Uterus (tissue), 3 donors: ENCODE measurements at regions not wholly inside any gene's neighbourhood (a gene's known extent, or its start where the extent isn't known, plus 50 kb on each side); places are given as distances from the start of the nearest gene placed in this dataset.

Experiments
- DNase-seq, 2 donors: peaks; one replicate each; pipeline ENCODE4 v3.0.0-alpha.2; 2019 to 2020
- H3K27ac ChIP-seq, 2 donors: fragments of 200-600 bp; sonication (generic); 1 replicate in 1 of 2; 2 replicates in 1 of 2; pipeline ENCODE4 v1.5.1; 2016 to 2018
- H3K27me3 ChIP-seq, 2 donors: fragments of 200-600 bp; sonication (generic); one replicate each; pipeline ENCODE4 v1.5.1; 2018 to 2019; ENCODE audit warnings: control low read depth in 1 of 2
- H3K36me3 ChIP-seq, 2 donors: fragments of 200-600 bp; sonication (generic); one replicate each; pipeline ENCODE4 v1.5.1; 2019; ENCODE audit warnings: control low read depth in 1 of 2
- H3K4me1 ChIP-seq, 2 donors: fragments of 200-600 bp; sonication (generic); one replicate each; pipeline ENCODE4 v1.5.1; 2018 to 2019; ENCODE audit warnings: control low read depth in 1 of 2
- H3K4me3 ChIP-seq, 2 donors: fragments of 200-600 bp; sonication (generic); 1 replicate in 1 of 2; 2 replicates in 1 of 2; pipeline ENCODE4 v1.5.1; 2018 to 2019; ENCODE audit warnings: mild to moderate bottlenecking in 1 of 2
- H3K9me3 ChIP-seq, 2 donors: fragments of 200-600 bp; sonication (generic); one replicate each; pipeline ENCODE4 v1.5.1; 2019; ENCODE audit warnings: control low read depth in 1 of 2
- POLR2A ChIP-seq, 2 donors: fragments of 450-650 bp; IDR thresholded peaks; one replicate each; pipeline ENCODE4 v1.6.1; 2016; ENCODE audit warnings: antibody characterized with exemption in 2 of 2, mild to moderate bottlenecking in 1 of 2, moderate library complexity in 1 of 2
- intact Hi-C: fragments of 100-400 bp; cut with DNase I; formaldehyde crosslinking; loops from one replicate; pipeline ENCODE4 v1.15.1; 2023; ENCODE audit warnings: low total_unique reads
- TF ChIP-seq, protein P1 (sequence below), 4 experiments: fragments of 200-600 bp in 2 of 4; fragments of 450-650 bp in 2 of 4; sonication (generic) in 2 of 4; IDR thresholded peaks; one replicate each; pipeline ENCODE4 v1.5.1; 2016 to 2019; ENCODE audit warnings: antibody characterized with exemption in 4 of 4, mild to moderate bottlenecking in 2 of 4, moderate library complexity in 1 of 4
- donor health status: DM: yes; HTN: yes; CAD: no.

DNA sequence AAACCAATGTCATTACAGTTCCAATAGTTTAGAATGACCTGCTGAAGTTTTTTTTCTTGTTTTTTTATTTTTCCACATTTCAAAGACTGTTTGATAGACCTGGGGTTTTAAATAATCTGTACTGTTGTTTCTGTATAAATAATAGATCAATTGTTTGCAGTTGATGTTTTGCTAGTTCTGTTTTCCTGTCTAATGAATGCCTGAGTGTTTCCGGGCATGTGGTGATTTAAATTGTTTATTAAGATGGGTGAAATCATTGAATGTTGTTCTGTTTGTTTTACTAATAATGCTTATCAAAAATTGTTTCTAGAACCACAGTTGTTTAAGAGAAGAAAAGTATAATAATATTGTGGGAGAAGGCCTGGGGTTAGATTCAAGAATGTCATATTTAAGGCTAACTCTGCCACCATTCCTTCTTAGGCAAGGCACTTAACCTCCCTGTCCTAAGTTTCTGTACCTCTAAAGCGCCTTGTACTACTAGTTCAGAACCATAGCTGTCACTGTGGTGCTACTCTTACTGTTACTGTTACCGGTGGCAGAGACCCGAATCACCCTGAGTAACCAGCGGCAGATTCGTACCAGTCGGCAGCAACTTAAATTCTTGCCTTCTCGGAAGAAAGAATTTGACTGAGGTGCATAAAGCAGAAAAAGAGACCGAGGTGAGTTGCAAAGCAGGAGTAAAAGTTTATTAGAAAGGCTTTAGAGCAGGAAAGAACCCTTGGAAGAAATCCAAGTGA lies 1014.1 kb downstream of the REEP3 start:
- Histone ChIP-seq H3K4me1 (no peaks in the 10 kb centered on the region), H3K27ac (no peak overlapping the region), H3K9me3 (no peaks in the 10 kb centered on the region), H3K27me3 (no peaks in the 10 kb centered on the region), H3K4me3 (no peak overlapping the region), H3K36me3 (no peaks in the 10 kb centered on the region)
- no peak for DNase-seq
- no peak for TF ChIP-seq POLR2A (IDR thresholded peaks at IDR 0.05)
- TF ChIP-seq, protein P1, sequence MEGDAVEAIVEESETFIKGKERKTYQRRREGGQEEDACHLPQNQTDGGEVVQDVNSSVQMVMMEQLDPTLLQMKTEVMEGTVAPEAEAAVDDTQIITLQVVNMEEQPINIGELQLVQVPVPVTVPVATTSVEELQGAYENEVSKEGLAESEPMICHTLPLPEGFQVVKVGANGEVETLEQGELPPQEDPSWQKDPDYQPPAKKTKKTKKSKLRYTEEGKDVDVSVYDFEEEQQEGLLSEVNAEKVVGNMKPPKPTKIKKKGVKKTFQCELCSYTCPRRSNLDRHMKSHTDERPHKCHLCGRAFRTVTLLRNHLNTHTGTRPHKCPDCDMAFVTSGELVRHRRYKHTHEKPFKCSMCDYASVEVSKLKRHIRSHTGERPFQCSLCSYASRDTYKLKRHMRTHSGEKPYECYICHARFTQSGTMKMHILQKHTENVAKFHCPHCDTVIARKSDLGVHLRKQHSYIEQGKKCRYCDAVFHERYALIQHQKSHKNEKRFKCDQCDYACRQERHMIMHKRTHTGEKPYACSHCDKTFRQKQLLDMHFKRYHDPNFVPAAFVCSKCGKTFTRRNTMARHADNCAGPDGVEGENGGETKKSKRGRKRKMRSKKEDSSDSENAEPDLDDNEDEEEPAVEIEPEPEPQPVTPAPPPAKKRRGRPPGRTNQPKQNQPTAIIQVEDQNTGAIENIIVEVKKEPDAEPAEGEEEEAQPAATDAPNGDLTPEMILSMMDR (IDR thresholded peaks at IDR 0.05), result no peak
- intact Hi-C loops, result no loop called here

- Histone ChIP-seq H3K27me3 (no peaks in the 10 kb centered on the region), H3K4me1 (no peaks in the 10 kb centered on the region), H3K9me3 (no peaks in the 10 kb centered on the region), H3K4me3 (no peak overlapping the region), H3K27ac (no peak overlapping the region), H3K36me3 (no peaks in the 10 kb centered on the region)
- no peak for DNase-seq
- intact Hi-C loops, result no loop called here
- TF ChIP-seq, protein P1 (IDR thresholded peaks at IDR 0.05), result no peak
- no peak for TF ChIP-seq POLR2A (IDR thresholded peaks at IDR 0.05)
Observed at GRCh38 chr10:64537112-64537511, 1015.9 kb downstream of the REEP3 start.

DNA sequence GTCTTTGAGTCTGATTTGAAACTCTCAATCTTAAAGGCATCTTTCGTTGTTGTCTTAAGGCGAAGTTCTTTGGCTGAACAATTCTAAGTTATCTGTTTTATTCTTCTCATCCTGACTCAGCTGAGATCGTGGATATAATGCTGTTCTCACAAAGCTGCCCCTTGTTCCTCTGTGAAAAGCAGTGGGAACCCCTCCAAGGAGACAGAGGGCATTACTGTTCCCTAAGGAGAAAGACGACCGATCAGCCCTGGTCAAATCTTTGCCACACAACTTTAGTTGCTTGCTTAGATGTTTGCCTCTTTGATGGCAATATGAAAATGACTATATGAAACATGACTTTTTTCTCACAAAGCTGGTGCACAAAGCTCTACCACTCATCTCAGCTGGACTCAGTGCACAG lies 1016.7 kb downstream of the REEP3 start:
- no peaks in the 10 kb centered on the region for H3K9me3 ChIP-seq
- H3K27me3 ChIP-seq, result no peaks in the 10 kb centered on the region
- DNase-seq, result no peak
- H3K36me3 ChIP-seq, result no peaks in the 10 kb centered on the region
- TF ChIP-seq POLR2A (IDR thresholded peaks at IDR 0.05), result no peak
- TF ChIP-seq, protein P1 (IDR thresholded peaks at IDR 0.05), result no peak
- H3K4me3 ChIP-seq, result no peak overlapping the region
- intact Hi-C loops, result no loop called here
- H3K27ac ChIP-seq, result no peak overlapping the region
- H3K4me1 ChIP-seq, result no peaks in the 10 kb centered on the region

GRCh38 chr10:64546073-64546472 lies 1024.9 kb downstream of the REEP3 start:
- no peaks in the 10 kb centered on the region for H3K27me3 ChIP-seq
- TF ChIP-seq POLR2A (IDR thresholded peaks at IDR 0.05), result no peak
- TF ChIP-seq, protein P1 (IDR thresholded peaks at IDR 0.05), result no peak
- DNase-seq, result no peak
- no peaks in the 10 kb centered on the region for H3K36me3 ChIP-seq
- no peak overlapping the region for H3K4me3 ChIP-seq
- no peak overlapping the region for H3K27ac ChIP-seq
- intact Hi-C loops, result no loop called here
- H3K4me1 ChIP-seq, result no peaks in the 10 kb centered on the region
- no peaks in the 10 kb centered on the region for H3K9me3 ChIP-seq

DNA sequence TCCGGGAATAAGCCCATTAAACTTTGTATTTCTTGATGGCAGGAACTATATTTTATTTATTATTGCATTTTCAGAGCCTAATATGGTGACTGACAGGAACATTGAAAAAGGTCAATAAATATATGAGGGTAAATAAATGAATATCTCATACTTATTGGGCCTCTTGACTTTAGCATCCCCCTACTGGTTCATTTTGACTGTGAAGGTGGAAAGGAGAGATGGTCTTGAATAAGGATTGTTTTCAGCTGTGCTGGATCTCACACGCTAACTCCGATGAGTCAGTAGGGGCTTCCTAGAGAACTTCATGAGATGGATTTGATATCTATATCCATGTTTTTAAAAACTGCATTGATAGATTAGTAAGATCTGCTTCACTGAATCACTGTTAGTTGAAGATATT lies 1026.0 kb downstream of the REEP3 start:
- Histone ChIP-seq H3K4me1 (no peaks in the 10 kb centered on the region), H3K4me3 (no peak overlapping the region), H3K36me3 (no peaks in the 10 kb centered on the region), H3K9me3 (no peaks in the 10 kb centered on the region), H3K27me3 (no peaks in the 10 kb centered on the region), H3K27ac (no peak overlapping the region)
- TF ChIP-seq, protein P1 (IDR thresholded peaks at IDR 0.05), result no peak
- intact Hi-C loops, result no loop called here
- DNase-seq, result no peak
